Colonic mucosa (tissue), 4 donors: ENCODE measurements at regions not wholly inside any gene's neighbourhood (a gene's known extent, or its start where the extent isn't known, plus 50 kb on each side); places are given as distances from the start of the nearest gene placed in this dataset.

Experiments used
- DNase-seq: peaks from one replicate; pipeline ENCODE4 v3.0.0-alpha.2; 2020
- H3K27ac ChIP-seq: fragments of 200-600 bp; one replicate; pipeline ENCODE4 v1.8.0; 2021
- H3K27me3 ChIP-seq: fragments of 200-600 bp; one replicate; pipeline ENCODE4 v1.8.0; 2021
- H3K36me3 ChIP-seq: fragments of 200-600 bp; one replicate; pipeline ENCODE4 v1.8.0; 2021
- H3K4me1 ChIP-seq: fragments of 200-600 bp; one replicate; pipeline ENCODE4 v1.8.0; 2021; ENCODE audit warnings: mild to moderate bottlenecking
- H3K4me3 ChIP-seq: fragments of 200-600 bp; one replicate; pipeline ENCODE4 v1.8.0; 2021
- H3K9ac ChIP-seq, 2 donors: one replicate each; pipeline ENCODE4 v1.7.0; 2013; ENCODE audit warnings: control low read depth in 2 of 2, low read depth in 2 of 2, low read length in 2 of 2
- H3K9me3 ChIP-seq: fragments of 200-600 bp; one replicate; pipeline ENCODE4 v1.8.0; 2021
- CTCF ChIP-seq: fragments of 200-600 bp; IDR thresholded peaks from one replicate; pipeline ENCODE4 v1.8.0; 2022; ENCODE audit warnings: antibody characterized with exemption, mild to moderate bottlenecking
- intact Hi-C: fragments of 100-400 bp; cut with DNase I; formaldehyde crosslinking; loops from one replicate; pipeline ENCODE4 v1.14.1; 2022
- donor health status: healthy.
- donor health status: DM: no; HTN: no; CAD: no.
- donor health status: DM: no; HTN: no; CAD: no.

- Histone ChIP-seq H3K36me3 (no peaks in the 10 kb centered on the region), H3K27me3 (no peaks in the 10 kb centered on the region), H3K9me3 (no peaks in the 10 kb centered on the region), H3K9ac (no peak overlapping the region), H3K4me1 (no peaks in the 10 kb centered on the region), H3K27ac (no peak overlapping the region), H3K4me3 (no peak overlapping the region)
- intact Hi-C loops = no loop called here
- no peak for DNase-seq
- no peak for TF ChIP-seq CTCF
Observed at GRCh38 chr5:61732796-61733195, 400.7 kb downstream of the ZSWIM6 start.

GRCh38 chr5:61734001-61734400 is 401.9 kb downstream of the ZSWIM6 start:
- H3K27me3 ChIP-seq = no peaks in the 10 kb centered on the region
- no peaks in the 10 kb centered on the region for H3K4me1 ChIP-seq
- TF ChIP-seq CTCF = no peak
- H3K9me3 ChIP-seq = no peaks in the 10 kb centered on the region
- DNase-seq = no peak
- no peaks in the 10 kb centered on the region for H3K36me3 ChIP-seq
- intact Hi-C loops = no loop called here
- no peak overlapping the region for H3K4me3 ChIP-seq
- no peak overlapping the region for H3K27ac ChIP-seq
- H3K9ac ChIP-seq = no peak overlapping the region

- H3K27me3 ChIP-seq = no peaks in the 10 kb centered on the region
- DNase-seq = no peak
- no peak overlapping the region for H3K4me3 ChIP-seq
- no peak overlapping the region for H3K9ac ChIP-seq
- TF ChIP-seq CTCF = no peak
- H3K4me1 ChIP-seq = no peaks in the 10 kb centered on the region
- no peaks in the 10 kb centered on the region for H3K9me3 ChIP-seq
- intact Hi-C loops = no loop called here
- no peak overlapping the region for H3K27ac ChIP-seq
- no peaks in the 10 kb centered on the region for H3K36me3 ChIP-seq
Observed at GRCh38 chr5:61734966-61735365, 402.9 kb downstream of the ZSWIM6 start.

GRCh38 chr5:61735531-61735930 is 403.5 kb downstream of the ZSWIM6 start:
- H3K4me3 ChIP-seq = no peak overlapping the region
- no peaks in the 10 kb centered on the region for H3K9me3 ChIP-seq
- intact Hi-C loops = no loop called here

GRCh38 chr5:61735995-61736394 is 403.9 kb downstream of the ZSWIM6 start:
- no peak for DNase-seq
- H3K4me3 ChIP-seq = no peak overlapping the region
- TF ChIP-seq CTCF = no peak
- no peaks in the 10 kb centered on the region for H3K36me3 ChIP-seq
- H3K27me3 ChIP-seq = no peaks in the 10 kb centered on the region
- H3K9ac ChIP-seq = no peak overlapping the region
- intact Hi-C loops = no loop called here
- no peaks in the 10 kb centered on the region for H3K9me3 ChIP-seq
- H3K27ac ChIP-seq = no peak overlapping the region
- H3K4me1 ChIP-seq = no peaks in the 10 kb centered on the region

More at GRCh38 chr5:61735531-61735930, 403.5 kb downstream of the ZSWIM6 start:
- no peak for TF ChIP-seq CTCF
- Histone ChIP-seq H3K4me1 (no peaks in the 10 kb centered on the region), H3K27ac (no peak overlapping the region), H3K9ac (no peak overlapping the region), H3K36me3 (no peaks in the 10 kb centered on the region), H3K27me3 (no peaks in the 10 kb centered on the region)
- DNase-seq = no peak
